IMR-90 (cell line): ENCODE measurements at regions not wholly inside any gene's neighbourhood (a gene's known extent, or its start where the extent isn't known, plus 50 kb on each side); places are given as distances from the start of the nearest gene placed in this dataset.

Experiments used
- ATAC-seq: fragments of 200-7000 bp; cut with Tn5 transposase; 2 replicates; pipeline ENCODE4 v1.9.1; 2020; ENCODE audit warnings: low read depth, mild to moderate bottlenecking, moderate library complexity
- BruUV-seq: library from RNA; stranded (reverse); fragments of 400-500 nt; replicated peaks from 2 replicates; lab custom pipeline; 2021; lab: Mats Ljungman, UMichigan
- CTCF ChIA-PET: fragments of 300-600 bp; formaldehyde crosslinking; extraction: SDS; loops from one replicate; lab custom pipeline; 2021; ENCODE audit warnings: antibody characterized with exemption; lab: Yijun Ruan, JAX
- POLR2A ChIA-PET: fragments of 300-600 bp; sonication (Branson Sonifier 250); formaldehyde crosslinking; loops from one replicate; lab custom pipeline; 2022; ENCODE audit warnings: antibody characterized with exemption; ENCODE audit not compliant: unreplicated experiment; lab: Charles Lee
- DNase-seq: peaks from one replicate; pipeline ENCODE4 v3.0.0; 2013
- H2AFZ ChIP-seq: replicated peaks from 2 replicates; pipeline ENCODE3; 2013; ENCODE audit warnings: low read length, mild to moderate bottlenecking; ENCODE audit not compliant: poor library complexity
- H2AK5ac ChIP-seq: 2 replicates; pipeline ENCODE4 v1.6.1; 2013; ENCODE audit warnings: low read depth, low read length, inconsistent platforms
- H2AK9ac ChIP-seq: replicated peaks from 2 replicates; pipeline ENCODE3; 2013; ENCODE audit warnings: mild to moderate bottlenecking, low read depth, low read length, moderate library complexity; ENCODE audit not compliant: poor library complexity
- H2BK120ac ChIP-seq: 2 replicates; pipeline ENCODE4 v1.6.1; 2013; ENCODE audit warnings: low read depth, low read length, inconsistent platforms
- H2BK15ac ChIP-seq: 3 replicates; pipeline ENCODE4 v1.6.1; 2013; ENCODE audit warnings: low read depth, low read length, inconsistent platforms
- H2BK20ac ChIP-seq: 2 replicates; pipeline ENCODE4 v1.6.1; 2013; ENCODE audit warnings: low read depth, mild to moderate bottlenecking, inconsistent platforms, low read length, moderate library complexity
- H2BK5ac ChIP-seq: 2 replicates; pipeline ENCODE4 v1.6.1; 2013; ENCODE audit warnings: mild to moderate bottlenecking, low read depth, low read length, inconsistent platforms; ENCODE audit not compliant: poor library complexity, severe bottlenecking
- H3K14ac ChIP-seq: replicated peaks from 2 replicates; pipeline ENCODE4 v1.6.1; 2013; ENCODE audit warnings: low read depth, low read length, inconsistent platforms
- H3K18ac ChIP-seq: 2 replicates; pipeline ENCODE4 v1.6.1; 2013; ENCODE audit warnings: low read depth, low read length, control low read depth
- H3K23ac ChIP-seq: 2 replicates; pipeline ENCODE4 v1.6.1; 2013; ENCODE audit warnings: low read depth, low read length, inconsistent platforms
- H3K27ac ChIP-seq: 2 replicates; pipeline ENCODE4 v1.5.1; 2013; ENCODE audit warnings: mild to moderate bottlenecking, control low read depth, low read length; ENCODE audit not compliant: insufficient read depth
- H3K27me3 ChIP-seq: 2 replicates; pipeline ENCODE4 v1.6.1; 2013; ENCODE audit warnings: low read length; ENCODE audit not compliant: control insufficient read depth, insufficient read depth
- H3K36me3 ChIP-seq: 2 replicates; pipeline ENCODE4 v1.6.1; 2013; ENCODE audit warnings: low read length, mixed read lengths; ENCODE audit not compliant: control insufficient read depth, insufficient read depth
- H3K4ac ChIP-seq: 2 replicates; pipeline ENCODE4 v1.6.1; 2013; ENCODE audit warnings: low read depth, low read length, inconsistent platforms
- H3K4me1 ChIP-seq: 2 replicates; pipeline ENCODE4 v1.6.1; 2013; ENCODE audit warnings: low read length, mixed read lengths; ENCODE audit not compliant: control insufficient read depth, insufficient read depth
- H3K4me2 ChIP-seq: 2 replicates; pipeline ENCODE4 v1.6.1; 2013; ENCODE audit warnings: low read depth, mild to moderate bottlenecking, control low read depth, low read length, moderate library complexity
- H3K4me3 ChIP-seq: 2 replicates; pipeline ENCODE4 v1.5.1; 2013; ENCODE audit warnings: low read depth, mild to moderate bottlenecking, control low read depth, low read length, moderate library complexity; ENCODE audit not compliant: insufficient read depth
- H3K56ac ChIP-seq: 2 replicates; pipeline ENCODE4 v1.6.1; 2013; ENCODE audit warnings: low read length, inconsistent platforms; ENCODE audit not compliant: insufficient read depth; ENCODE audit errors: extremely low read depth
- H3K79me1 ChIP-seq, 2 experiments: 2 replicates each; pipeline ENCODE4 v1.6.1; 2013; ENCODE audit warnings: low read length in 2 of 2, inconsistent platforms in 1 of 2, low read depth in 1 of 2
- H3K9ac ChIP-seq: 2 replicates; pipeline ENCODE4 v1.6.1; 2013; ENCODE audit warnings: low read depth, low read length, control low read depth
- H3K9me1 ChIP-seq: 2 replicates; pipeline ENCODE4 v1.6.1; 2013; ENCODE audit warnings: low read length, inconsistent platforms; ENCODE audit not compliant: insufficient read depth
- H3K9me3 ChIP-seq: 2 replicates; pipeline ENCODE4 v1.6.1; 2013; ENCODE audit warnings: low read length; ENCODE audit not compliant: control insufficient read depth, insufficient read depth
- H4K20me1 ChIP-seq: 2 replicates; pipeline ENCODE4 v1.6.1; 2013; ENCODE audit warnings: low read length, inconsistent platforms; ENCODE audit not compliant: insufficient read depth
- H4K5ac ChIP-seq: 2 replicates; pipeline ENCODE4 v1.6.1; 2013; ENCODE audit warnings: mild to moderate bottlenecking, low read depth, low read length, control low read depth
- H4K8ac ChIP-seq, 2 experiments: 2 replicates each; pipeline ENCODE4 v1.6.1; 2013; ENCODE audit warnings: low read depth in 2 of 2, low read length in 2 of 2, control low read depth in 1 of 2, inconsistent platforms in 1 of 2
- H4K91ac ChIP-seq: 2 replicates; pipeline ENCODE4 v1.6.1; 2013; ENCODE audit warnings: low read depth, low read length, inconsistent platforms; ENCODE audit not compliant: insufficient read depth
- CEBPB ChIP-seq: IDR thresholded peaks from 2 replicates; pipeline ENCODE4 v1.6.1; 2012; ENCODE audit warnings: low read depth, low read length, improper control_type of control experiment
- MAFK ChIP-seq: IDR thresholded peaks from 2 replicates; pipeline ENCODE4 v1.6.1; 2012; ENCODE audit warnings: low read depth, low read length, improper control_type of control experiment
- MAZ ChIP-seq: IDR thresholded peaks from 2 replicates; pipeline ENCODE4 v1.6.1; 2012; ENCODE audit warnings: low read depth, mild to moderate bottlenecking, low read length, improper control_type of control experiment, moderate library complexity, borderline replicate concordance
- MXI1 ChIP-seq: IDR thresholded peaks from 2 replicates; pipeline ENCODE4 v1.6.1; 2012; ENCODE audit warnings: low read depth, mild to moderate bottlenecking, low read length, moderate library complexity, borderline replicate concordance
- NFE2L2 ChIP-seq: fragments of 150-350 bp; IDR thresholded peaks from 2 replicates; pipeline ENCODE4 v1.6.1; 2016; ENCODE audit warnings: low read depth, mild to moderate bottlenecking, low read length
- RCOR1 ChIP-seq: IDR thresholded peaks from 2 replicates; pipeline ENCODE4 v1.6.1; 2012; ENCODE audit warnings: mild to moderate bottlenecking, low read length, improper control_type of control experiment; ENCODE audit not compliant: insufficient replicate concordance
- RFX5 ChIP-seq: IDR thresholded peaks from 2 replicates; pipeline ENCODE4 v1.8.0; 2012; ENCODE audit warnings: low read depth, mild to moderate bottlenecking, low read length, moderate library complexity
- SMC3 ChIP-seq: fragments of 150-350 bp; IDR thresholded peaks from 2 replicates; pipeline ENCODE4 v1.6.1; 2016; ENCODE audit warnings: low read depth, mild to moderate bottlenecking, antibody characterized with exemption, low read length, moderate library complexity
- WGBS, 2 experiments: methylation state at CpG; one replicate each; pipeline versions ENCODE4 v1.1.5 to v1.1.7; 2013; ENCODE audit warnings: missing lambda C conversion rate in 2 of 2; ENCODE audit not compliant: insufficient read length in 1 of 2; ENCODE audit errors: extremely low coverage in 2 of 2; 5-methylcytosine and 5-hydroxymethylcytosine counted together
- dilution Hi-C: fragments of 300-500 bp; cut with HindIII; formaldehyde crosslinking; loops from one replicate; pipeline ENCODE4 v1.14.3; 2018; ENCODE audit warnings: low sequenced_read_pairs; ENCODE audit not compliant: unreplicated experiment
- in situ Hi-C: fragments of 300-500 bp; cut with MboI; formaldehyde crosslinking; loops from 3 replicates; pipeline ENCODE4 v1.14.3; 2019; ENCODE audit warnings: low sequenced_read_pairs, inconsistent platforms, mixed read lengths
- intact Hi-C: fragments of 100-400 bp; cut with micrococcal nuclease; formaldehyde crosslinking; loops from 2 replicates; pipeline ENCODE4 v1.10.0; 2022
- TF ChIP-seq, protein P1 (sequence below): fragments of 150-350 bp; IDR thresholded peaks from 2 replicates; pipeline ENCODE4 v1.6.1; 2016; ENCODE audit warnings: low read depth, mild to moderate bottlenecking, low read length, moderate library complexity, borderline replicate concordance
- TF ChIP-seq, protein P2 (sequence below): fragments of 150-350 bp; IDR thresholded peaks from 2 replicates; pipeline ENCODE4 v1.6.1; 2017; ENCODE audit warnings: mild to moderate bottlenecking, antibody characterized with exemption, low read length, low read depth
- TF ChIP-seq, protein P3 (sequence below): conservative IDR thresholded peaks from 2 replicates; pipeline ENCODE4 v1.5.1; 2012; ENCODE audit warnings: mild to moderate bottlenecking, low read depth, low read length, improper control_type of control experiment

DNA sequence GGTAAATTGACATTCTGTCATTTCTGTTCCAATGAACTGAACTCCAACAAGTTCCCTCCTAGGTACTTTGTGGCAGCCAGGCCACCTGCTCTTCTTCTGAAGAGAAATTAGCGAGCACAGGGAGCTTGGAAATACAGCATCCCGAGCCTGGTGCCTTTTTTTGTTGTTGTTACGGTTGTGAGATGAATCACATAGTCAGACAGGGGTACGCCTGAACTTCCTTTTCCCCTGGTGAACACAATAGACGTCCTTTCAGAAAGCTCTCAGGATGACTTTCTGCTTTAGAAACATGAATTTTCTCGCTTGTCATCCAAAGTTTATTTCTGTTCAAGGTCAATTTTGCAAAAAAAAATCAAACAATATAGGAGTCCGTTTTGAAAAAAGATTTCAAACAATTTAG is 53.9 kb upstream of the XYLT1 start:
- no peak overlapping the region for H2BK5ac ChIP-seq
- WGBS, 2 experiments = no CpG with 5 or more reads among the region's 7 CpGs
- no peaks in the 10 kb centered on the region for H3K79me1 ChIP-seq
- no peak overlapping the region for H2BK120ac ChIP-seq
- peaks cover 14% of the 10 kb centered on the region for H3K4me1 ChIP-seq
- dilution Hi-C loops = no loop called here
- peaks cover 7% of the 10 kb centered on the region for H3K9me1 ChIP-seq
- H3K18ac ChIP-seq = no peak overlapping the region
- H3K27ac ChIP-seq = no peak overlapping the region
- H3K56ac ChIP-seq = no peak overlapping the region
- no peak overlapping the region for H3K4me3 ChIP-seq
- in situ Hi-C loops = no loop called here
- no peak for DNase-seq
- intact Hi-C loops = no loop called here
- no peak overlapping the region for H4K91ac ChIP-seq
- H2AK5ac ChIP-seq = no peak overlapping the region
- no peak overlapping the region for H3K4me2 ChIP-seq
- no peaks in the 10 kb centered on the region for H4K20me1 ChIP-seq
- H3K9me3 ChIP-seq = no peaks in the 10 kb centered on the region
- no peak overlapping the region for H2BK15ac ChIP-seq
- H2AFZ ChIP-seq = no peak overlapping the region
- H3K14ac ChIP-seq = no peak overlapping the region
- H3K9ac ChIP-seq = no peak overlapping the region
- no peak overlapping the region for H3K23ac ChIP-seq
- H4K5ac ChIP-seq = no peak overlapping the region
- POLR2A ChIA-PET = no interaction called here
- CTCF ChIA-PET = no interaction called here
- no peak overlapping the region for H3K4ac ChIP-seq
- TF ChIP-seq, protein P1, sequence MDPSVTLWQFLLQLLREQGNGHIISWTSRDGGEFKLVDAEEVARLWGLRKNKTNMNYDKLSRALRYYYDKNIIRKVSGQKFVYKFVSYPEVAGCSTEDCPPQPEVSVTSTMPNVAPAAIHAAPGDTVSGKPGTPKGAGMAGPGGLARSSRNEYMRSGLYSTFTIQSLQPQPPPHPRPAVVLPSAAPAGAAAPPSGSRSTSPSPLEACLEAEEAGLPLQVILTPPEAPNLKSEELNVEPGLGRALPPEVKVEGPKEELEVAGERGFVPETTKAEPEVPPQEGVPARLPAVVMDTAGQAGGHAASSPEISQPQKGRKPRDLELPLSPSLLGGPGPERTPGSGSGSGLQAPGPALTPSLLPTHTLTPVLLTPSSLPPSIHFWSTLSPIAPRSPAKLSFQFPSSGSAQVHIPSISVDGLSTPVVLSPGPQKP = no peak
- TF ChIP-seq MAZ (no peak), NFE2L2 (no peak), MAFK (no peak), MXI1 (no peak), RCOR1 (no peak), CEBPB (no peak), SMC3 (no peak), RFX5 (no peak)
- TF ChIP-seq, protein P2, sequence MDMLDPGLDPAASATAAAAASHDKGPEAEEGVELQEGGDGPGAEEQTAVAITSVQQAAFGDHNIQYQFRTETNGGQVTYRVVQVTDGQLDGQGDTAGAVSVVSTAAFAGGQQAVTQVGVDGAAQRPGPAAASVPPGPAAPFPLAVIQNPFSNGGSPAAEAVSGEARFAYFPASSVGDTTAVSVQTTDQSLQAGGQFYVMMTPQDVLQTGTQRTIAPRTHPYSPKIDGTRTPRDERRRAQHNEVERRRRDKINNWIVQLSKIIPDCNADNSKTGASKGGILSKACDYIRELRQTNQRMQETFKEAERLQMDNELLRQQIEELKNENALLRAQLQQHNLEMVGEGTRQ = no peak
- TF ChIP-seq, protein P3, sequence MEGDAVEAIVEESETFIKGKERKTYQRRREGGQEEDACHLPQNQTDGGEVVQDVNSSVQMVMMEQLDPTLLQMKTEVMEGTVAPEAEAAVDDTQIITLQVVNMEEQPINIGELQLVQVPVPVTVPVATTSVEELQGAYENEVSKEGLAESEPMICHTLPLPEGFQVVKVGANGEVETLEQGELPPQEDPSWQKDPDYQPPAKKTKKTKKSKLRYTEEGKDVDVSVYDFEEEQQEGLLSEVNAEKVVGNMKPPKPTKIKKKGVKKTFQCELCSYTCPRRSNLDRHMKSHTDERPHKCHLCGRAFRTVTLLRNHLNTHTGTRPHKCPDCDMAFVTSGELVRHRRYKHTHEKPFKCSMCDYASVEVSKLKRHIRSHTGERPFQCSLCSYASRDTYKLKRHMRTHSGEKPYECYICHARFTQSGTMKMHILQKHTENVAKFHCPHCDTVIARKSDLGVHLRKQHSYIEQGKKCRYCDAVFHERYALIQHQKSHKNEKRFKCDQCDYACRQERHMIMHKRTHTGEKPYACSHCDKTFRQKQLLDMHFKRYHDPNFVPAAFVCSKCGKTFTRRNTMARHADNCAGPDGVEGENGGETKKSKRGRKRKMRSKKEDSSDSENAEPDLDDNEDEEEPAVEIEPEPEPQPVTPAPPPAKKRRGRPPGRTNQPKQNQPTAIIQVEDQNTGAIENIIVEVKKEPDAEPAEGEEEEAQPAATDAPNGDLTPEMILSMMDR = no peak
- H4K8ac ChIP-seq = no peak overlapping the region
- no peaks in the 10 kb centered on the region for H3K27me3 ChIP-seq
- H2BK20ac ChIP-seq = no peak overlapping the region
- no peak for ATAC-seq
- no peak overlapping the region for H2AK9ac ChIP-seq
- BruUV-seq = no TSS peak
- H3K36me3 ChIP-seq = no peaks in the 10 kb centered on the region
